Testis (tissue), 2 donors: ENCODE measurements at regions not wholly inside any gene's neighbourhood (a gene's known extent, or its start where the extent isn't known, plus 50 kb on each side); places are given as distances from the start of the nearest gene placed in this dataset.

Experiments used
- POLR2A ChIP-seq: fragments of 450-650 bp; IDR thresholded peaks from one replicate; pipeline ENCODE4 v1.6.1; 2017; ENCODE audit warnings: antibody characterized with exemption, mild to moderate bottlenecking, moderate library complexity
- TF ChIP-seq, protein P1 (sequence below), 3 experiments: fragments of 450-650 bp in 2 of 3; fragments of 200-600 bp in 1 of 3; sonication (generic) in 1 of 3; IDR thresholded peaks; one replicate each; pipeline ENCODE4 v1.5.1; 2016 to 2019; ENCODE audit warnings: antibody characterized with exemption in 3 of 3, mild to moderate bottlenecking in 2 of 3, moderate library complexity in 1 of 3

DNA sequence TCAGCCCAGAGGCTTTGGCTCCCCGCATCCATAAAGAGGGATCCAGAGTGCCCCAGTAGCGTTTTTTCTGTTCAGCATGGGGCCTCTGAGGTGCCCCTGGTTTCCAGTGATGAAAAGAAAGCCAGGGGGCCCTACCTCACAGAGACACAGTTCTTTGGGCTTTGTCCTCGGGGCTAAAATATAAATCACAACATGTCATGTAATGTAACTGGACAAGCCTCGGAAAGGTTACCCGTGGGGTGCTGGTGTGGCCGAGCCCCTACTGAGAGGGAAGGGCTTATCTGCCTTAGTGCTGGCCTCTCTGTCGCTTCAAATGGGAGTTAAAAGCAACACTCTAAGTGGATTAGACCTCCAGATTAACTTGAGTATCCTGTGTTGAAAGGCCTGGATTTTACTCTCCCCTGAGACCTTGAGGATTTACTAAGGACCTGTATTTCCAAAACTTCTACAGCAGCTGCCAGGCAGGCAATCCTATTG lies 251.6 kb upstream of the APCDD1 start:
- TF ChIP-seq, protein P1, sequence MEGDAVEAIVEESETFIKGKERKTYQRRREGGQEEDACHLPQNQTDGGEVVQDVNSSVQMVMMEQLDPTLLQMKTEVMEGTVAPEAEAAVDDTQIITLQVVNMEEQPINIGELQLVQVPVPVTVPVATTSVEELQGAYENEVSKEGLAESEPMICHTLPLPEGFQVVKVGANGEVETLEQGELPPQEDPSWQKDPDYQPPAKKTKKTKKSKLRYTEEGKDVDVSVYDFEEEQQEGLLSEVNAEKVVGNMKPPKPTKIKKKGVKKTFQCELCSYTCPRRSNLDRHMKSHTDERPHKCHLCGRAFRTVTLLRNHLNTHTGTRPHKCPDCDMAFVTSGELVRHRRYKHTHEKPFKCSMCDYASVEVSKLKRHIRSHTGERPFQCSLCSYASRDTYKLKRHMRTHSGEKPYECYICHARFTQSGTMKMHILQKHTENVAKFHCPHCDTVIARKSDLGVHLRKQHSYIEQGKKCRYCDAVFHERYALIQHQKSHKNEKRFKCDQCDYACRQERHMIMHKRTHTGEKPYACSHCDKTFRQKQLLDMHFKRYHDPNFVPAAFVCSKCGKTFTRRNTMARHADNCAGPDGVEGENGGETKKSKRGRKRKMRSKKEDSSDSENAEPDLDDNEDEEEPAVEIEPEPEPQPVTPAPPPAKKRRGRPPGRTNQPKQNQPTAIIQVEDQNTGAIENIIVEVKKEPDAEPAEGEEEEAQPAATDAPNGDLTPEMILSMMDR (IDR thresholded peaks at IDR 0.05): no peak
- TF ChIP-seq POLR2A: no peak
